OCI-LY7 (cell line): ENCODE measurements at regions not wholly inside any gene's neighbourhood (a gene's known extent, or its start where the extent isn't known, plus 50 kb on each side); places are given as distances from the start of the nearest gene placed in this dataset.

Source experiments
- BruUV-seq: library from RNA; stranded (reverse); fragments of 400-500 nt; replicated peaks from 2 replicates; lab custom pipeline; 2021; lab: Mats Ljungman, UMichigan
- CTCF ChIA-PET: fragments of 300-600 bp; sonication (Branson Sonifier 250); formaldehyde crosslinking; loops from one replicate; lab custom pipeline; 2022; ENCODE audit warnings: antibody characterized with exemption; ENCODE audit not compliant: unreplicated experiment; lab: Charles Lee
- POLR2A ChIA-PET: fragments of 300-600 bp; sonication (Branson Sonifier 250); formaldehyde crosslinking; loops from one replicate; lab custom pipeline; 2022; ENCODE audit warnings: antibody characterized with exemption; lab: Charles Lee
- DNase-seq: peaks from one replicate; pipeline ENCODE4 v3.0.0-alpha.2; 2015; ENCODE audit warnings: low spot score
- H2AFZ ChIP-seq: fragments of 200-600 bp; sonication (generic), shearing (Covaris generic); 2 replicates; pipeline ENCODE4 v1.6.1; 2014; ENCODE audit warnings: mild to moderate bottlenecking, antibody characterized with exemption, low read length, moderate library complexity
- H3K27ac ChIP-seq: fragments of 200-600 bp; sonication (generic); 2 replicates; pipeline ENCODE4 v1.5.1; 2014; ENCODE audit warnings: mixed run types, low read depth, mild to moderate bottlenecking, moderate library complexity, low read length, inconsistent platforms; ENCODE audit not compliant: poor library complexity, severe bottlenecking
- H3K36me3 ChIP-seq: fragments of 200-600 bp; sonication (generic); 2 replicates; pipeline ENCODE4 v1.6.1; 2014; ENCODE audit warnings: mild to moderate bottlenecking, antibody characterized with exemption, low read length, moderate library complexity, mixed read lengths; ENCODE audit not compliant: insufficient read depth
- H3K4me1 ChIP-seq: fragments of 200-600 bp; sonication (generic); 2 replicates; pipeline ENCODE4 v1.5.1; 2014; ENCODE audit warnings: mild to moderate bottlenecking, low read length; ENCODE audit not compliant: insufficient read depth, poor library complexity, severe bottlenecking
- H3K4me2 ChIP-seq: fragments of 200-600 bp; sonication (generic); 2 replicates; pipeline ENCODE4 v1.6.1; 2014; ENCODE audit warnings: mild to moderate bottlenecking, low read length
- H3K4me3 ChIP-seq: fragments of 200-600 bp; sonication (generic); 2 replicates; pipeline ENCODE4 v1.5.1; 2014; ENCODE audit warnings: mild to moderate bottlenecking, low read depth, low read length; ENCODE audit not compliant: poor library complexity, severe bottlenecking
- H3K79me2 ChIP-seq: fragments of 200-600 bp; sonication (generic); 2 replicates; pipeline ENCODE4 v1.6.1; 2016; ENCODE audit warnings: low read depth, mild to moderate bottlenecking, low read length, moderate library complexity, mixed read lengths; ENCODE audit not compliant: insufficient read depth
- H3K9me2 ChIP-seq: fragments of 200-600 bp; sonication (generic); 2 replicates; pipeline ENCODE4 v1.6.1; 2016; ENCODE audit warnings: mild to moderate bottlenecking, low read length, mixed read lengths; ENCODE audit not compliant: insufficient read depth
- H3K9me3 ChIP-seq: fragments of 200-600 bp; sonication (generic); 2 replicates; pipeline ENCODE4 v1.6.1; 2014; ENCODE audit warnings: mild to moderate bottlenecking, mixed run types, low read length, mixed read lengths
- H4K20me1 ChIP-seq: fragments of 200-600 bp; sonication (generic); 2 replicates; pipeline ENCODE4 v1.6.1; 2014; ENCODE audit warnings: mild to moderate bottlenecking, antibody characterized with exemption, low read length, moderate library complexity, mixed read lengths; ENCODE audit not compliant: insufficient read depth
- EZH2phosphoT487 ChIP-seq: fragments of 200-600 bp; sonication (generic); IDR thresholded peaks from 2 replicates; pipeline ENCODE4 v1.6.1; 2018; ENCODE audit warnings: low read depth, borderline replicate concordance, mild to moderate bottlenecking, mixed run types, antibody characterized with exemption, low read length, moderate library complexity, mixed read lengths
- intact Hi-C: fragments of 100-400 bp; cut with micrococcal nuclease; formaldehyde crosslinking; loops from one replicate; pipeline ENCODE4 v1.10.0; 2022; ENCODE audit not compliant: unreplicated experiment
- TF ChIP-seq, protein P1 (sequence below): fragments of 200-600 bp; sonication (generic); conservative IDR thresholded peaks from 2 replicates; pipeline ENCODE4 v1.5.1; 2014; ENCODE audit warnings: mild to moderate bottlenecking, antibody characterized with exemption, low read length, moderate library complexity, mixed read lengths

GRCh38 chr4:167702391-167702790 is 389.9 kb upstream of the ANXA10 start:
- no peaks in the 10 kb centered on the region for H3K9me3 ChIP-seq
- DNase-seq, result no peak
- BruUV-seq, result no TSS peak
- H3K4me3 ChIP-seq, result no peak overlapping the region
- ChIA-PET CTCF (no interaction called here), POLR2A (interaction anchor here (0.6 kb wide), 1 partner anchor 19 kb away, joined by 3 read pairs; no protein-coding TSS in a partner anchor)
- H4K20me1 ChIP-seq, result no peaks in the 10 kb centered on the region
- H3K4me2 ChIP-seq, result no peak overlapping the region
- no peaks in the 10 kb centered on the region for H3K36me3 ChIP-seq
- no peaks in the 10 kb centered on the region for H3K79me2 ChIP-seq
- H3K27ac ChIP-seq, result no peak overlapping the region
- no peak for TF ChIP-seq EZH2phosphoT487
- TF ChIP-seq, protein P1, sequence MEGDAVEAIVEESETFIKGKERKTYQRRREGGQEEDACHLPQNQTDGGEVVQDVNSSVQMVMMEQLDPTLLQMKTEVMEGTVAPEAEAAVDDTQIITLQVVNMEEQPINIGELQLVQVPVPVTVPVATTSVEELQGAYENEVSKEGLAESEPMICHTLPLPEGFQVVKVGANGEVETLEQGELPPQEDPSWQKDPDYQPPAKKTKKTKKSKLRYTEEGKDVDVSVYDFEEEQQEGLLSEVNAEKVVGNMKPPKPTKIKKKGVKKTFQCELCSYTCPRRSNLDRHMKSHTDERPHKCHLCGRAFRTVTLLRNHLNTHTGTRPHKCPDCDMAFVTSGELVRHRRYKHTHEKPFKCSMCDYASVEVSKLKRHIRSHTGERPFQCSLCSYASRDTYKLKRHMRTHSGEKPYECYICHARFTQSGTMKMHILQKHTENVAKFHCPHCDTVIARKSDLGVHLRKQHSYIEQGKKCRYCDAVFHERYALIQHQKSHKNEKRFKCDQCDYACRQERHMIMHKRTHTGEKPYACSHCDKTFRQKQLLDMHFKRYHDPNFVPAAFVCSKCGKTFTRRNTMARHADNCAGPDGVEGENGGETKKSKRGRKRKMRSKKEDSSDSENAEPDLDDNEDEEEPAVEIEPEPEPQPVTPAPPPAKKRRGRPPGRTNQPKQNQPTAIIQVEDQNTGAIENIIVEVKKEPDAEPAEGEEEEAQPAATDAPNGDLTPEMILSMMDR, result no peak
- H3K4me1 ChIP-seq, result no peaks in the 10 kb centered on the region
- intact Hi-C loops, result no loop called here
- H2AFZ ChIP-seq, result no peak overlapping the region
- no peaks in the 10 kb centered on the region for H3K9me2 ChIP-seq

- H3K36me3 ChIP-seq, result no peaks in the 10 kb centered on the region
- DNase-seq, result no peak
- intact Hi-C loops, result no loop called here
- no peak overlapping the region for H3K27ac ChIP-seq
- H3K79me2 ChIP-seq, result no peaks in the 10 kb centered on the region
- H2AFZ ChIP-seq, result no peak overlapping the region
- TF ChIP-seq EZH2phosphoT487, result no peak
- TF ChIP-seq, protein P1, result no peak
- POLR2A ChIA-PET, result no interaction called here
- no TSS peak for BruUV-seq
- no peaks in the 10 kb centered on the region for H4K20me1 ChIP-seq
- H3K4me1 ChIP-seq, result no peaks in the 10 kb centered on the region
- CTCF ChIA-PET, result no interaction called here
- no peak overlapping the region for H3K4me3 ChIP-seq
- H3K4me2 ChIP-seq, result no peak overlapping the region
- no peaks in the 10 kb centered on the region for H3K9me2 ChIP-seq
- no peaks in the 10 kb centered on the region for H3K9me3 ChIP-seq
Observed at GRCh38 chr4:167711517-167711916, 380.8 kb upstream of the ANXA10 start.

DNA sequence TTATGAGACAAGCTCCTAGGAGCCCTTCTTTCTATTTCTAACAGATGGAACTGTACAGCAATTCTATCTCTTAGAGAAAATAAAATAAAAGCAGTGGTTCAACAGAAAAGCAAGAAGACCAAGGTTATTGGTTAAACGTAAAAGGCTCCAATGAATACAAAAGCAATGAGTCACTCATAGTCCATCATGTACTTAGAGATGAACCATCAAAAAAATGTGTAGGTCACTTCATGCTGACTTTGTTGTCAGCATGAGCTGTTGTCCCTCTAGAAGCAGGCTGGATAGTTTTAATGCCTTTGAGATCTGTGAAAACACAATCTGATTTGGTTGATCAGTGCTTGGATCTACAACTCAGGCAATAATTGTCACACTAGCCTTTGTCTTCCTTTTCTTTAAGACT is 378.6 kb upstream of the ANXA10 start:
- CTCF ChIA-PET, result no interaction called here
- no TSS peak for BruUV-seq

More for the DNA sequence above, 378.6 kb upstream of the ANXA10 start:
- H2AFZ ChIP-seq, result no peak overlapping the region
- H3K9me2 ChIP-seq, result no peaks in the 10 kb centered on the region
- H3K36me3 ChIP-seq, result no peaks in the 10 kb centered on the region
- TF ChIP-seq, protein P1, result no peak
- no peak for TF ChIP-seq EZH2phosphoT487
- no peaks in the 10 kb centered on the region for H4K20me1 ChIP-seq
- no peak overlapping the region for H3K27ac ChIP-seq
- DNase-seq, result no peak
- no peak overlapping the region for H3K4me2 ChIP-seq
- H3K79me2 ChIP-seq, result no peaks in the 10 kb centered on the region
- no peaks in the 10 kb centered on the region for H3K4me1 ChIP-seq
- intact Hi-C loops, result no loop called here
- H3K4me3 ChIP-seq, result no peak overlapping the region
- POLR2A ChIA-PET, result interaction anchor here (1.0 kb wide), 1 partner anchor 9 kb away, joined by 3 read pairs; no protein-coding TSS in a partner anchor
- H3K9me3 ChIP-seq, result no peaks in the 10 kb centered on the region
